ENCODE measurements at regions not wholly inside any gene's neighbourhood (a gene's known extent, or its start where the extent isn't known, plus 50 kb on each side); places are given as distances from the start of the nearest gene placed in this dataset.

DNA sequence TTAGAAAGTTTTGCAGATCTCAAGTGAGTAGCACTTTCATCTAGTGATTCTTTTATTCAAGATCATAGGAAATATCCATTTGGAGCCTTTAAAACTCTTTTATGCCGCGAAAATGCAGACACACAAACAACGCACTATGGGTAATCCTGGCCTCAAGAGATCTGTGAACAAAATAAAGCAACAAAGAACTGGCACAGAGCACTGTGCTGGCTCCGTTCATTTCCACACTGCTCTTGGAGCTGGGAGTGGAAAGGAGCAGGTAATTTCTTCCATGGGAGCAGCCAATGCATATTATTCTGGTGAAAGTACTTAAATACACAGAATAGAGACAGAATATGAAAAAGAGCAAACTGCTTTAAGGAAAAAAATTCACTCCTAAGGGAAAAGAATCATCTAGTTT lies 172.7 kb upstream of the FRG1 start:
- H3K27me3 Mint-ChIP-seq (ENCODE audit: unreplicated experiment) = no peaks in the 10 kb centered on the region
- no peak overlapping the region for H3K4me3 Mint-ChIP-seq (ENCODE audit: low read depth, unreplicated experiment)
- peaks cover 7% of the 10 kb centered on the region for H3K9me3 Mint-ChIP-seq (ENCODE audit: low read depth, unreplicated experiment)
- H3K4me1 Mint-ChIP-seq (ENCODE audit: low read depth, unreplicated experiment) = no peaks in the 10 kb centered on the region
- BruUV-seq (replicated peaks) = no TSS peak
- H3K36me3 Mint-ChIP-seq (ENCODE audit: insufficient read depth, unreplicated experiment) = no peaks in the 10 kb centered on the region
- CTCF ChIA-PET = no interaction called here
- no peak for DNase-seq
- TF ChIP-seq, protein P1, sequence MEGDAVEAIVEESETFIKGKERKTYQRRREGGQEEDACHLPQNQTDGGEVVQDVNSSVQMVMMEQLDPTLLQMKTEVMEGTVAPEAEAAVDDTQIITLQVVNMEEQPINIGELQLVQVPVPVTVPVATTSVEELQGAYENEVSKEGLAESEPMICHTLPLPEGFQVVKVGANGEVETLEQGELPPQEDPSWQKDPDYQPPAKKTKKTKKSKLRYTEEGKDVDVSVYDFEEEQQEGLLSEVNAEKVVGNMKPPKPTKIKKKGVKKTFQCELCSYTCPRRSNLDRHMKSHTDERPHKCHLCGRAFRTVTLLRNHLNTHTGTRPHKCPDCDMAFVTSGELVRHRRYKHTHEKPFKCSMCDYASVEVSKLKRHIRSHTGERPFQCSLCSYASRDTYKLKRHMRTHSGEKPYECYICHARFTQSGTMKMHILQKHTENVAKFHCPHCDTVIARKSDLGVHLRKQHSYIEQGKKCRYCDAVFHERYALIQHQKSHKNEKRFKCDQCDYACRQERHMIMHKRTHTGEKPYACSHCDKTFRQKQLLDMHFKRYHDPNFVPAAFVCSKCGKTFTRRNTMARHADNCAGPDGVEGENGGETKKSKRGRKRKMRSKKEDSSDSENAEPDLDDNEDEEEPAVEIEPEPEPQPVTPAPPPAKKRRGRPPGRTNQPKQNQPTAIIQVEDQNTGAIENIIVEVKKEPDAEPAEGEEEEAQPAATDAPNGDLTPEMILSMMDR (IDR thresholded peaks at IDR 0.05; ENCODE audit: unreplicated experiment) = no peak
- intact Hi-C loops (cut with micrococcal nuclease; ENCODE audit: unreplicated experiment) = no loop called here
- H3K27ac Mint-ChIP-seq (ENCODE audit: unreplicated experiment) = no peak overlapping the region

DNA sequence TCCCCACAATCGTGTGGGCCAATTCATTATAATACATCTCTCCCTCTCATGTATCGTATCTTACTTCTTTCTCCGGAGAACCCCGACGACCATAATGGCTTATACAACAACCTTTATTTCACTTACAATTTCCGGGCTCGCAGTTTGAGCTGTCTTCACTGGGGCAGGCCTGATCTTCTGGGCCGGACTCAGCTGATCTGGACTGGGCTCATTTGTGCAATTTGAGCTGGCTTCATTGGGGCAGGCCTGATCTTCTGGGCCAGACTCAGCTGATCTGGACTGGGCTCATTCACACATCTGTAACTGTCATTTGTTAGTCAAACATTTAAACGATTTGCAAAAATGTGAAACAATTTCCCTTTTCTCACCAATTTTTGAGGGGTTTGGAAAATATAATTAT lies 171.5 kb upstream of the FRG1 start:
- CTCF ChIA-PET = no interaction called here
- TF ChIP-seq, protein P1 (IDR thresholded peaks at IDR 0.05; ENCODE audit: unreplicated experiment) = no peak
- H3K36me3 Mint-ChIP-seq (ENCODE audit: insufficient read depth, unreplicated experiment) = no peaks in the 10 kb centered on the region
- no peaks in the 10 kb centered on the region for H3K4me1 Mint-ChIP-seq (ENCODE audit: low read depth, unreplicated experiment)
- peaks cover 7% of the 10 kb centered on the region for H3K9me3 Mint-ChIP-seq (ENCODE audit: low read depth, unreplicated experiment)
- H3K27ac Mint-ChIP-seq (ENCODE audit: unreplicated experiment) = no peak overlapping the region
- no peak overlapping the region for H3K4me3 Mint-ChIP-seq (ENCODE audit: low read depth, unreplicated experiment)
- no TSS peak for BruUV-seq (replicated peaks)
- no peaks in the 10 kb centered on the region for H3K27me3 Mint-ChIP-seq (ENCODE audit: unreplicated experiment)
- intact Hi-C loops (cut with micrococcal nuclease; ENCODE audit: unreplicated experiment) = no loop called here
- DNase-seq = no peak

DNA sequence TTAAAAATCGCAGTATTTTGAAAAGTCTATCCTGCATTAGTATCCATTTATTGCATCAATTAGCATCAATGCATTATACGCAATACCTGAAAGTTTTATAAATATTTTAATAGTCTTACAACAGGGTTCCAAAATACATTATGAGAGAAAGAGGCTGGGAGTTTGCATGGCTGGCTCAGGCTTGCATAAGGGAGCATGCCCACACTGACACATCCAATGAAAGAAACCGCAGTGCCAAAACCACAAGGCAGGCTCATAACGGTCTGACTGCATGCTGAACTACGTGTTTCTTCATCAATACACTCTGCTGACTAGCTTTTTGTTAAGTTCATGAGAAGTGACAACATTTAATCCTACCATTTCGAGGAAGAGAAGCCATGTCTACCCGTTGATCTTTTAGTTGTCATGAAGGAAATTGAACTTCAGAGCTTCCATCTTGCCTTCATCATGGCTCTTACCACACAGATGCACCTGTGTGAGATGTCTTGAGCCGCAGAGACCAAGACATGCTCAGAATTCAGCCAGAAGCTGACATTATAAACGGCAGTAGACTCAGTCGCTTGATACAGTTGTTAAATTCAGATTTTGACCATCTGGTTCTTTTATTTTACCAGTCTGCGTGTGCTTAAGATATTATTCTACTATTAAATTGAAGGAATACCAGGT lies 168.8 kb upstream of the FRG1 start:
- CTCF ChIA-PET = no interaction called here
- no TSS peak for BruUV-seq (replicated peaks)
- Mint-ChIP-seq H3K4me1 (ENCODE audit: low read depth, unreplicated experiment) (no peaks in the 10 kb centered on the region), H3K4me3 (ENCODE audit: low read depth, unreplicated experiment) (no peak overlapping the region), H3K27me3 (ENCODE audit: unreplicated experiment) (no peaks in the 10 kb centered on the region), H3K9me3 (ENCODE audit: low read depth, unreplicated experiment) (peaks cover 12% of the 10 kb centered on the region), H3K27ac (ENCODE audit: unreplicated experiment) (no peak overlapping the region), H3K36me3 (ENCODE audit: insufficient read depth, unreplicated experiment) (no peaks in the 10 kb centered on the region)
- intact Hi-C loops (cut with micrococcal nuclease; ENCODE audit: unreplicated experiment) = no loop called here
- no peak for DNase-seq
- TF ChIP-seq, protein P1 (IDR thresholded peaks at IDR 0.05; ENCODE audit: unreplicated experiment) = no peak

DNA sequence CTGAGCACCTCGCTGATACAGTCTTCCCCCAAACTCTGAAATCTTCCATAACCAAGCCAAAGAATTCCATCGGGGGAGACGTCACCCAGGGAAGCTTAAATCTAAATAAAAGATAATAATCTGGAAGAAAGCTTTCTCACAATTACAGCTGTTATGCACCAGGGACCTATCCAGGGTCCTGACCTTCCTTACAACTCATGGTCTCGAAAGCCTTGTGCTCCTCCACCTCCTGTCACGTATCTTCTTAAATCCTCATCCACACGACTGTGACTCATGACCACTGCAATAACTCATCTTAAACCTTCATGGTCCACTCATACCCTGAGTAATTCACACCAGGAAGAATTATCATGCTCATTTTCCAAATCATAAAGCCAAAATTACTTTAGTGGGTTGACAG lies 166.8 kb upstream of the FRG1 start:
- CTCF ChIA-PET = no interaction called here
- TF ChIP-seq, protein P1 (IDR thresholded peaks at IDR 0.05; ENCODE audit: unreplicated experiment) = no peak
- H3K4me1 Mint-ChIP-seq (ENCODE audit: low read depth, unreplicated experiment) = no peaks in the 10 kb centered on the region
- H3K9me3 Mint-ChIP-seq (ENCODE audit: low read depth, unreplicated experiment) = peaks cover 12% of the 10 kb centered on the region
- no peak overlapping the region for H3K4me3 Mint-ChIP-seq (ENCODE audit: low read depth, unreplicated experiment)
- no peak for DNase-seq
- intact Hi-C loops (cut with micrococcal nuclease; ENCODE audit: unreplicated experiment) = no loop called here
- no TSS peak for BruUV-seq (replicated peaks)
- no peaks in the 10 kb centered on the region for H3K27me3 Mint-ChIP-seq (ENCODE audit: unreplicated experiment)
- no peaks in the 10 kb centered on the region for H3K36me3 Mint-ChIP-seq (ENCODE audit: insufficient read depth, unreplicated experiment)
- no peak overlapping the region for H3K27ac Mint-ChIP-seq (ENCODE audit: unreplicated experiment)
